NCI-H510A treated with DMSO at 0.1 percent for 48 hours (cell line): ENCODE measurements at regions not wholly inside any gene's neighbourhood (a gene's known extent, or its start where the extent isn't known, plus 50 kb on each side); places are given as distances from the start of the nearest gene placed in this dataset.

Experiments
- DNase-seq: peaks from one replicate; lab custom pipeline; 2025; lab: John Stamatoyannopoulos, UW

GRCh38 chr7:54810401-54810800, 51.4 kb upstream of the SEC61G start:
- no peak for DNase-seq

GRCh38 chr7:54811041-54811845, 52.2 kb upstream of the SEC61G start:
- no peak for DNase-seq

- no peak for DNase-seq
These were observed 52.8 kb upstream of the SEC61G start for GRCh38 chr7:54811846-54812254.

DNA sequence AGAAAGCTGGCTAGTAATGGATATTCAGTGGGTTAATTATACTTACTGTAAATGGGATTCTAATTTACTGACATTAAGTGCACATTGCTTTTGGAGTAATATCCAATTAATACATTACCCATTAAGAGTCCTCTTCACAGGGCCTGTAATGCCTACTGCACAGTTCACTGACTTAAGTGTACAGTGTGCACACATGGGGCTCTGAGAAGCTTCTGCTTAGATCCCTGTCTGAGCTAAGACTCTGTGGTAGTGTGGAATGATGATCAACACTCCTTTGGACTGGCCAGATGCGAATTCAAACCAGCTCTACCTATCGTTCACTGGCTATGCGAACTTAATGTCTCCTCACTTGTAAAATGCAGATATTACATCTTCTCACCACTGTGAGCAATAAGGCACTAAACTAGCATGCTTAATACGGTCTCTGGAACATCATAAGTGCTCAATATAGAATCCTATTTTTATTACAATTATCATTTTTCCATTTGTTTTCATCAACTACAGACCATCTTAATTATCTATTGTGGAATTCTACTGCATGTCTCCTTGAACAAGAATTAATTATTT, 53.8 kb upstream of the SEC61G start:
- DNase-seq = no peak

DNA sequence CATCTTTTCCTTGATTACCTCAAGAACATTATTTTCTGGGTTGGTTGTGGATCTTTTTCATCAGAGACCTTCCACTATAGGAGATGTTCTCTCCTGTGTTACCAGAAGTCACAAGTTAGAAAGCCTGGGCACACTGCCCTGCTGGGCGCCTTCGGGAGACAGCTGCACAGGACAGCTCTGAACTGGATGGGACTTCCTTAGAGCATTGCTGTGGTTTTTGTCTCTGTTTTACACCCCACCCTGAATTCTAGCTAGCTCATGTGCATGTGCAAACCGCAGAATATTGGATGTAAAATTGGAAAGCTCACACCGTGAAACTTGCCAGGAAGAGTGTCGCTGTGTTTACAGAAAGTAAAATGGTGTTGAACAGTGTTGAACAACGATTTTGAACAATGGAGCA, 54.4 kb upstream of the SEC61G start:
- no peak for DNase-seq

DNA sequence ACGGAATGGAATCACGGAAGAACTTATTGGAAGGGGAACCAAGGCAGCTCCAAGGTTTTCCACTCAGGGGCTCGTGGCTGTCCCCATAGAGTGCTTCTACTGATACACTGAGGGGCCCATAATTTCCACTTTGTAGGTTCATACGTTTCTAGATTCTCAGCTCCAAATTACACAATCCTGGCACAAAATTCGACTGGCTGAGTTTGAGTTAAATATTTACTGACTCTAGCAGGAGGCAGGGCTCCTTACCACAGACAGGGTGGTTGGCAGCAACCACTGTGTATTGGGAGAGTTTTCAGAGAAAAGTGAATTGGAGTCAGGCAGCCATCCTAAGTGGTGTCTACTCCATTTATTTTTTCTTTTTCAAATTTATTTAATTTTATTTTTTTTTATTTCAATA, 55.4 kb upstream of the SEC61G start:
- no peak for DNase-seq

- no peak for DNase-seq
These were observed 58.1 kb upstream of the SEC61G start for GRCh38 chr7:54817152-54817551.

GRCh38 chr7:54823776-54824175, 64.8 kb upstream of the SEC61G start:
- no peak for DNase-seq

GRCh38 chr7:54824655-54825054, 65.6 kb upstream of the SEC61G start:
- DNase-seq = no peak

GRCh38 chr7:54825368-54825767, 66.4 kb upstream of the SEC61G start:
- DNase-seq = no peak

- DNase-seq = no peak
These were observed 68.7 kb upstream of the SEC61G start for GRCh38 chr7:54827734-54828133.

DNA sequence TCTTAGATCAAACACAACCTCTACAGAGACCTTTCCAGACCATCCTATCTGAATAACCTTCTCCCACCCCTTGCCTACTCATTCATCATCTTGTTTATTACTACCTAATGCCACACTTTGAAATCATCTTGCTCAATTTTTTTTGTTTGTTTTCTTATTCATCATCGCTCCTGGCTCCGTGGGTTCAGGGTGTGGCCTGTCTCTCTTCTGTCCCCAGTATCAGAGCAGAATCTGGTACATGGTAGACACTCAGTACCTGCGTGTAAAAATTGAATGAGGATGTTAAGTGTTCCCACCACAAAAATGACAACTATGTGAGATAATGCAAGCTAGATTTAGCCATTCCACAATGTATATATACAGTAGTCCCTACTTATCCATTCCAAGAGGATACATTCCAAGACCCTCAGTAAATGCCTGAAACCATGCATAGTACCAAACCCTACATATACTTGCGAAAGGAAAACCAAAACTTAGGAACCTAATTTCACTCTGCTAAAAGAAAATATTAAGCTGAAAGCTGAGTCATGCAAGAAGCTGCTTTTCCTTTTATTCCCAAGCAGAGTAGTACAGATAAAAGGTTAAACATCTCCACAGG, 72.1 kb upstream of the SEC61G start:
- no peak for DNase-seq

DNA sequence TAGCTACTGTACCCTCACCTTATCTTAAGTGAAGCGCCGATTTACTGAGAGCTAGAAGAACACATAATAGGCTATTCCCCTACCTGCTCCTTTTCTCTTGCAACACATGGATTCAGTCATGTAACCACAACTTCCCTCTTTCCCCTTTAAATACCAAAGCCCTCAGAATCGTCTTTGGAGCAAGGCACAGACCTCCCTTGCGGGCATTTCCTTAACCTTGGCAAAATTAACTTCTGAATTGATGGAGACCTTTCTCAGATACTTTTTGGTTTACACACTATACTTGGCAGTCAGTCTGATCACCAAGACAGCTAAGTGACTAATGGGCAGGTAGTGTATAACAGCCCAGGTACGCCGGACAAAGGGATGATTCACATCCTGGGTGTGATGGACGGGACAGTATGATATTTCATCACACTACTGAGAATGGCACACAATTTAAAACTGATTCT, 72.7 kb upstream of the SEC61G start:
- no peak for DNase-seq

DNA sequence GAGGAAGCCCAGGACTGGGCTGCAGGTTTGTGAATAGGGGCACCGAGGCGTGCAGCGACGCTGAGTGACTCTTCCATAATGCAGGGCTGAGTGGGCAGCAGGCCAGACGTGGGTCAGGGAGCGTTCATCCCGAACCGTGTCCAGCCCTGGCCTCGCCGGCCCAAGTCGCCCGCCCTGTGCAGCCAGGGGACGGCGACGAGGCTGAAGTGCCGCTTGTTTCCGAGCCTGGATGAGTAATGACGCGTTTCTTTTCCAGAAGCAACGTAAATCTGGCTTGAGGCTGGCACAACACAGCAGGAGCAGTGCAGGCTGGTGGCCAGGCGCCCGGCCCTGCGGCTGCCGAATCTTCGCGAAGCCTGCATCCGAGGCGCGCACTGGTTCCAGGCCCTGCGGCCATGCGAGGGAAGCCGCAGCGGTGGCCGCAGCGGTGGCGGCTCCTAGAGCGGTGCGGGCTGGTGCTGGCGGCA, 74.0 kb upstream of the SEC61G start:
- no peak for DNase-seq

DNA sequence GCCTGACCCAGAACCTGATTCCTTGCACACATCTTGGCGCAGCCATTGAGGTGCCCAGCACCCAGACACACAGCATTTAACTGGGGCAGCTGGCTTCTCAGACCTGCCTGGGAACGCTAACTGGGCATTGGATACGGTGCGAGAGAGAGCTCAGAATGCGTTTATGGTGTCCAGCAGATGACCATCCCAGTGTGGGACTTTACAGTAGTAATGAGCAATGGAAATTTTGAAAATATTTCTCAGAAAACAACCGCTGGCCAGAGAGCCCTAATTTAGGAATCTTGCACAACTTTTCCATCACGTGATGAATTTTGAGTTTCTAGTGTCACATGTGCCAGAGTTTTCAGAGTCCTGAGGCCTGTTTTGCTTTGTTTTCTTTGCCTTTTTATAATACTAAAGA, 78.2 kb upstream of the SEC61G start:
- DNase-seq = no peak

GRCh38 chr7:54837761-54838160, 78.8 kb upstream of the SEC61G start:
- DNase-seq = no peak

DNA sequence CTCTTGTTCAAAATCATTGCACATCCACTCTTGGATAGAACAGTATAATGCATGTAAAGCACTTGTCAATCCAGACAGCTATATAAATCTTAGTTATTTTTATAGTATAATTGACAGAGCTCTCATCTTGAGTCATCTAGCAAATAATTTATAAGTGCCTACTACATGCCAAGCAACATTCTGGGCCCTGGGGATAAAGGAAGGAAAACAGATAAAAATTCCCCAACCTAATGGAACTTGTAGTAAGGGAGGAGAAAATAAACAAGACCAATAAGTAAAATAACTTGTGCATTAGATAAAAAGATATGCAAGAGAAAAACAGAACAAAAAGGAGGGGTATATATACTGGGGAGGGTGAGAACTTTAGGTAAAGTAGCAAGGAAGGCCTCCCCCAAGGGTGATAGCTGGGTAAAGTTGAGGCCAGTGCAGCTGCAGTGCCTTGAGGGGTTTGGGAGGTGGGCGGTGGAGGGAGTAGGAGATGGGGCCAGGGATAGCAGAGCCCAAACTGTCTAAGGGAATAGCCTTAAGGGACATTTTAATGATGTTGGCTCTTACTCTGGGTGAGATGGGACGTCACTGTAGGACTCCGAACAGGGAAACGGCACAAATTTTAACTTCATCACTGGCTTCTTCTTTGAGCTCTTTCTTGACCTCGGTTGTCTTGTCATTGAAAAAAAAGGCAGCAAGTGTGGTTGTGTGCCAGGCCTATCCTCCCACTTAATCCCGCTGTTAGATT, 79.3 kb upstream of the SEC61G start:
- no peak for DNase-seq

- DNase-seq = no peak
These were observed 80.7 kb upstream of the SEC61G start for GRCh38 chr7:54839575-54840213.

GRCh38 chr7:54841772-54842697, 83.0 kb upstream of the SEC61G start:
- DNase-seq = no peak

GRCh38 chr7:54843841-54844355, 84.9 kb upstream of the SEC61G start:
- no peak for DNase-seq

GRCh38 chr7:54846273-54846672, 87.3 kb upstream of the SEC61G start:
- no peak for DNase-seq
